AG04449 (cell line): ENCODE measurements at regions not wholly inside any gene's neighbourhood (a gene's known extent, or its start where the extent isn't known, plus 50 kb on each side); places are given as distances from the start of the nearest gene placed in this dataset.

ENCODE experiments used
- CTCF ChIA-PET: fragments of 350-600 bp; formaldehyde crosslinking; extraction: SDS; loops from one replicate; lab custom pipeline; 2021; ENCODE audit warnings: antibody characterized with exemption; lab: Yijun Ruan, JAX
- POLR2A ChIA-PET: fragments of 400-600, 350-600 bp; formaldehyde crosslinking; extraction: SDS; loops from one replicate; lab custom pipeline; 2020; ENCODE audit warnings: antibody characterized with exemption, inconsistent platforms; lab: Yijun Ruan, JAX
- DNase-seq: peaks from one replicate; pipeline ENCODE4 v3.0.0-alpha.2; 2010; ENCODE audit warnings: low read depth, low spot score
- H3K4me3 ChIP-seq: 2 replicates; pipeline ENCODE4 v1.5.1; 2011; ENCODE audit warnings: low read depth, mild to moderate bottlenecking, control low read depth, low read length
- CTCF ChIP-seq: IDR thresholded peaks from one replicate; pipeline ENCODE4 v1.5.1; 2011; ENCODE audit warnings: mild to moderate bottlenecking, moderate library complexity, low read length, control low read depth, inconsistent platforms; ENCODE audit not compliant: insufficient read depth; ENCODE audit errors: missing control alignments

GRCh38 chr2:100744184-100744583 is 75.8 kb upstream of the NPAS2 start:
- no peak for DNase-seq
- ChIA-PET POLR2A (no interaction called here), CTCF (interaction anchor here (0.9 to 1.8 kb wide), 2 partner anchors 238 to 259 kb away, joined by 3 to 5 read pairs; no protein-coding TSS in a partner anchor)
- H3K4me3 ChIP-seq, result no peak overlapping the region
- TF ChIP-seq CTCF, result no peak

- ChIA-PET POLR2A (no interaction called here), CTCF (interaction anchor here (0.9 to 1.8 kb wide), 3 partner anchors 13 to 259 kb away, joined by 3 to 7 read pairs (median 5); no protein-coding TSS in a partner anchor)
- no peak overlapping the region for H3K4me3 ChIP-seq
- no peak for DNase-seq
- TF ChIP-seq CTCF, result no peak
These were observed 75.3 kb upstream of the NPAS2 start for GRCh38 chr2:100744589-100744988.

- ChIA-PET CTCF (interaction anchor here (0.9 to 1.8 kb wide), 2 partner anchors 15 to 258 kb away, joined by 5 to 7 read pairs; no protein-coding TSS in a partner anchor), POLR2A (no interaction called here)
- no peak overlapping the region for H3K4me3 ChIP-seq
- no peak for TF ChIP-seq CTCF
- no peak for DNase-seq
These were observed 74.3 kb upstream of the NPAS2 start for GRCh38 chr2:100745604-100746003.

- H3K4me3 ChIP-seq, result no peak overlapping the region
- ChIA-PET POLR2A (no interaction called here), CTCF (no interaction called here)
- no peak for DNase-seq
- TF ChIP-seq CTCF, result no peak
These were observed 72.4 kb upstream of the NPAS2 start for GRCh38 chr2:100747551-100747950.

- TF ChIP-seq CTCF, result no peak
- POLR2A ChIA-PET, result no interaction called here
- no peak for DNase-seq
- no peak overlapping the region for H3K4me3 ChIP-seq
- CTCF ChIA-PET, result no interaction called here
These were observed 71.8 kb upstream of the NPAS2 start for GRCh38 chr2:100747996-100748615.

- H3K4me3 ChIP-seq, result no peak overlapping the region
- DNase-seq, result no peak
- CTCF ChIA-PET, result no interaction called here
- POLR2A ChIA-PET, result no interaction called here
- no peak for TF ChIP-seq CTCF
These were observed 71.3 kb upstream of the NPAS2 start for GRCh38 chr2:100748673-100749072.
